Nephron (organoid): ENCODE measurements at regions not wholly inside any gene's neighbourhood (a gene's known extent, or its start where the extent isn't known, plus 50 kb on each side); places are given as distances from the start of the nearest gene placed in this dataset.

Experiments
- H3K27ac Mint-ChIP-seq, 3 experiments: 2 replicates each; pipeline ENCODE4 v1.8.0; 2020; ENCODE audit warnings: mixed read lengths in 3 of 3, mild to moderate bottlenecking in 2 of 3, moderate library complexity in 1 of 3
- H3K27me3 Mint-ChIP-seq: 2 replicates; pipeline ENCODE4 v1.8.0; 2021; ENCODE audit warnings: low read depth, mild to moderate bottlenecking, moderate library complexity, mixed read lengths
- H3K36me3 Mint-ChIP-seq: 2 replicates; pipeline ENCODE4 v1.8.0; 2020; ENCODE audit warnings: low read depth, mixed read lengths
- H3K4me1 Mint-ChIP-seq: 2 replicates; pipeline ENCODE4 v1.8.0; 2020; ENCODE audit warnings: mixed read lengths
- H3K4me3 Mint-ChIP-seq, 3 experiments: 2 replicates each; pipeline ENCODE4 v1.8.0; 2020; ENCODE audit warnings: mild to moderate bottlenecking in 3 of 3, mixed read lengths in 3 of 3, moderate library complexity in 2 of 3
- H3K9me3 Mint-ChIP-seq: 2 replicates; pipeline ENCODE4 v1.8.0; 2020; ENCODE audit warnings: mixed read lengths
- TF ChIP-seq, protein P1 (sequence below), 3 experiments: fragments of 200-600 bp; sonication (generic); IDR thresholded peaks; one replicate each; pipeline ENCODE4 v1.5.0; 2021; ENCODE audit warnings: antibody characterized with exemption in 3 of 3; ENCODE audit not compliant: unreplicated experiment in 3 of 3

DNA sequence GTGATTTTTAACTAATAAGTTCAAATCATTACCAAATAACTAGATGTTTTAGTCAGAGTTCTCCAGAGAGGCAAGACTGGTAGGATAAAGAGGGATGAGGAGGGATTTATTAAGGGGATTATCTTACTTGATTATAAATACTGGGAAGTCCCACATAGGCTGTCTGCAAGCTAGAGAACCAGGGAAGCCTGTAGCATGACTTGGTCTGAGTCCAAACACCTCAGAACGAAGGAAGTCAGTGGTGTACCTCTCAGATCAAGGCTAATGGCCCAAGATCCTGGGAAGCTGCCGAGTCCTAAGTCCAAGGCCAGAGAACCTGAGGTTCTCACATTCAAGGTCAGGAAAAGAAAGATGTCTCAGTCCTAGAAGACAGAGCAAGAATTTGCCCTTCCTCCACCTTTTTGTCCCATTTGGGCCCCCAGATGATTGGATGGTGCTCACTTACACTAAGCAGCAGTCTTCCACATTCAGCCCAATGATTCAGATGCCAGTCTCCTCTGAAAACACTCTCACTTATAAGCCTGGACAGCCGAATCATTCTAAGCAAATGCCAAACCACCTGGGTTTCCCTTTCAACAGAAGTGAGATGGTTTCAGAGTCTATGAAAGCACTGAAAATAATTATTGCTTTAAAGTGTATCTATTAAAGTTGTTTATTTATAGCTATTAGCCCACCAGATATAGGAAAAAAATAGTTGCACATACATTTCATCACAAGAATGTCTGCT is 1599.2 kb downstream of the OLFM4 start:
- Mint-ChIP-seq H3K9me3 (no peaks in the 10 kb centered on the region), H3K36me3 (no peaks in the 10 kb centered on the region), H3K27ac (no peak overlapping the region), H3K27me3 (no peaks in the 10 kb centered on the region), H3K4me1 (no peaks in the 10 kb centered on the region), H3K4me3 (no peak overlapping the region)
- TF ChIP-seq, protein P1, sequence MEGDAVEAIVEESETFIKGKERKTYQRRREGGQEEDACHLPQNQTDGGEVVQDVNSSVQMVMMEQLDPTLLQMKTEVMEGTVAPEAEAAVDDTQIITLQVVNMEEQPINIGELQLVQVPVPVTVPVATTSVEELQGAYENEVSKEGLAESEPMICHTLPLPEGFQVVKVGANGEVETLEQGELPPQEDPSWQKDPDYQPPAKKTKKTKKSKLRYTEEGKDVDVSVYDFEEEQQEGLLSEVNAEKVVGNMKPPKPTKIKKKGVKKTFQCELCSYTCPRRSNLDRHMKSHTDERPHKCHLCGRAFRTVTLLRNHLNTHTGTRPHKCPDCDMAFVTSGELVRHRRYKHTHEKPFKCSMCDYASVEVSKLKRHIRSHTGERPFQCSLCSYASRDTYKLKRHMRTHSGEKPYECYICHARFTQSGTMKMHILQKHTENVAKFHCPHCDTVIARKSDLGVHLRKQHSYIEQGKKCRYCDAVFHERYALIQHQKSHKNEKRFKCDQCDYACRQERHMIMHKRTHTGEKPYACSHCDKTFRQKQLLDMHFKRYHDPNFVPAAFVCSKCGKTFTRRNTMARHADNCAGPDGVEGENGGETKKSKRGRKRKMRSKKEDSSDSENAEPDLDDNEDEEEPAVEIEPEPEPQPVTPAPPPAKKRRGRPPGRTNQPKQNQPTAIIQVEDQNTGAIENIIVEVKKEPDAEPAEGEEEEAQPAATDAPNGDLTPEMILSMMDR (IDR thresholded peaks at IDR 0.05; ENCODE audit: unreplicated experiment in 3 of 3), result no peak

DNA sequence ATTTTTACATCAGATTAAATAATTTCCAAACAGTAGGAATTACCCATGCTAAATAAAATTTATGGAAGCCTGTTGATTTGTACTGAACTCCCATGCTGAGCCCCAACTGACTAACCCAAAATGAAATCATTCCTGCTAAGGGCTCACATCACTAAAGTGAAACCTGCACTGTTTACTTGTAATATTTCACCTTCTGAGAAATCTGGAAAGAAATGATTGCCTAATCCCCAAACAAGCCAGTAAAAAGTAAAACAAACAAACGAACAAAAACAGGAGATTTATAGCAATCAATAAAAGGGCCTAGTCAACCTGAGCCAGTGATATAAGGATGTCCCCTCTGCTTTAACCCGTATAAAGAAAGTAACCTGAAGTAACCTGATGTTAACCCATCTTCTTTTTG is 1599.8 kb downstream of the OLFM4 start:
- H3K36me3 Mint-ChIP-seq, result no peaks in the 10 kb centered on the region
- H3K4me3 Mint-ChIP-seq, result no peak overlapping the region

DNA sequence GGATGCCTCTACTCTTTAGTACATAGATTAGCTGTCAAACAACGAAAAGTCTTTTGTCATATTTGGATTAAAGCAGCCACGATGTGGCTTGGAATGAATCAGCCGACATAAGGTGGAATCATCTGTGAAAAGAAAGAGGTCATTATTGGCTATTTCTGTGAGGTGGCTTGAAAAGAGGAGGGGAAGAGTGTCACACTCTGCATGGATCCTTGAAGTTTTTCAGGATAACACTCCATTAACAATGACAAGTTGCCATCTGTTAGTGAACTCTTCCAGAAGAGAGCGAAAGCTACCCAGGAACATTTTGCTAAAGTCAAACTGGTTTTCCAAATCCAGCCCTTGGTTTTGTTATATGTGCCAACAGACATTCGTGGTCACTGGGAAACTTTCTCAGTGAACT is 1604.8 kb downstream of the OLFM4 start:
- no peak overlapping the region for H3K4me3 Mint-ChIP-seq
- TF ChIP-seq, protein P1 (IDR thresholded peaks at IDR 0.05; ENCODE audit: unreplicated experiment in 3 of 3), result no peak
- peaks cover 5% of the 10 kb centered on the region for H3K27me3 Mint-ChIP-seq
- H3K4me1 Mint-ChIP-seq, result no peaks in the 10 kb centered on the region
- no peaks in the 10 kb centered on the region for H3K36me3 Mint-ChIP-seq
- H3K27ac Mint-ChIP-seq, result no peak overlapping the region
- H3K9me3 Mint-ChIP-seq, result no peaks in the 10 kb centered on the region

More for the DNA sequence above, 1599.8 kb downstream of the OLFM4 start:
- H3K27ac Mint-ChIP-seq, result no peak overlapping the region
- H3K9me3 Mint-ChIP-seq, result no peaks in the 10 kb centered on the region
- TF ChIP-seq, protein P1 (IDR thresholded peaks at IDR 0.05; ENCODE audit: unreplicated experiment in 3 of 3), result no peak
- H3K27me3 Mint-ChIP-seq, result no peaks in the 10 kb centered on the region
- no peaks in the 10 kb centered on the region for H3K4me1 Mint-ChIP-seq

DNA sequence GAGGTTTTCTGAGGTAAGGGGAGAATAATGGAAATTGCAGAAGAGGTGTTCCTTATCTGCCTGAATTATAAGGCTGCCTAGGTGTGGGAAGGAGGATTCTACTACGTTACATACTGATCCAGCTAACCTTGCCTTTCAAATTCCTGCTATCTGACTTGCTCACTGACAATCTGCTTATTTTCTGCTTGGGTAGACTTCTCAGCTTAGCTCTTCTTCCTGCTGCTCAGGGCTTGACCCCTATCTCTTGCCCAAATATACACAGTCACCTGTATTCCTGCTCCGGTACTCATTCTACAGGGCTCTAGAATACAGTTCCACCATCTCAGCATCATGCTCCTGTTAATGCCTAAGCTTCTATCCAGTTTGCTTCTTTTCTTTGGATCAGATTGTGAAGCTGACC is 1607.6 kb downstream of the OLFM4 start:
- H3K36me3 Mint-ChIP-seq, result no peaks in the 10 kb centered on the region
- peaks cover 5% of the 10 kb centered on the region for H3K27me3 Mint-ChIP-seq
- H3K4me1 Mint-ChIP-seq, result no peaks in the 10 kb centered on the region
- no peak overlapping the region for H3K4me3 Mint-ChIP-seq
- no peak overlapping the region for H3K27ac Mint-ChIP-seq
- TF ChIP-seq, protein P1 (IDR thresholded peaks at IDR 0.05; ENCODE audit: unreplicated experiment in 3 of 3), result no peak
- no peaks in the 10 kb centered on the region for H3K9me3 Mint-ChIP-seq

DNA sequence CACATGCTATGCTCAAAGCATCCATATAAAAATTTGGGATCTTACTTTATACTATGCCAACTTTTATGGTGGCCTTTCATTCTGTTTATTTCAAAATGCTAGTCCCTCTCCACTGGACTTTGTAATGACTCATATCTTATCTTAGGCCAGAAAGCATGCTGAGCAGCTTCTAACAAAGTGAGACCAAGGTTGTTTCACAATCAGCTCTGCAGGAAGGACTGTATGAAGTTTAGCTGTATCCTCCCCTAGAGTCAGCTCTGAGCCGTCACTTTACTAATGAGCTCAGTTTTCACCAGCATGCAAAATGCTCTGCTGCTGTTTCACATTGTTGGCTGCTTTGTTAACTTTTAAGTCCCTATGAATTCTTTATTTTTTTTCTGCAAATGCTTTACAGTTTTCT is 1608.8 kb downstream of the OLFM4 start:
- peaks cover 5% of the 10 kb centered on the region for H3K27me3 Mint-ChIP-seq
- H3K9me3 Mint-ChIP-seq, result no peaks in the 10 kb centered on the region
- TF ChIP-seq, protein P1 (IDR thresholded peaks at IDR 0.05; ENCODE audit: unreplicated experiment in 3 of 3), result no peak
- no peaks in the 10 kb centered on the region for H3K4me1 Mint-ChIP-seq
- no peak overlapping the region for H3K27ac Mint-ChIP-seq
- no peak overlapping the region for H3K4me3 Mint-ChIP-seq
- H3K36me3 Mint-ChIP-seq, result no peaks in the 10 kb centered on the region

DNA sequence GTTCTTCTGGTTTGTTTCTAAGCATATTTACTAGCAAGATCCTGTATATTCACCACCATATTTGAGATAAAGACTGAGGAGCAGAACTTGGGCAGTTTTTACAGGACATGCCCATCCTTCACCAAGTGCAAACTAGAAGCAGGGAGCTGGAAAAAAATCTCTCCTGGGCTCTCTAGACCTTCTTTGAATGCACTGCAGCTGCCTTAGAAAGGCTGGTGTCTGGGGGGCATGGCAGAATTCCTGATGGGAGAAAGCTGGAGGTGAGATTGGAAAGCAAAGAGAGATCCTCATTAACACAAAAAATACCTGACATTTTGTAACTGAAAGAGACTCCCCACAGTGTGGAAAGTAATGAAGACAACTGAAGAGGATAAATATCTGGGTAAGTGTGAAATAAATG is 1612.1 kb downstream of the OLFM4 start:
- H3K27ac Mint-ChIP-seq, result no peak overlapping the region
- H3K9me3 Mint-ChIP-seq, result no peaks in the 10 kb centered on the region
- H3K36me3 Mint-ChIP-seq, result no peaks in the 10 kb centered on the region
- no peaks in the 10 kb centered on the region for H3K27me3 Mint-ChIP-seq
- TF ChIP-seq, protein P1 (IDR thresholded peaks at IDR 0.05; ENCODE audit: unreplicated experiment in 3 of 3), result no peak
- H3K4me3 Mint-ChIP-seq, result no peak overlapping the region
- H3K4me1 Mint-ChIP-seq, result no peaks in the 10 kb centered on the region
